ENCODE measurements at regions not wholly inside any gene's neighbourhood (a gene's known extent, or its start where the extent isn't known, plus 50 kb on each side); places are given as distances from the start of the nearest gene placed in this dataset.

DNA sequence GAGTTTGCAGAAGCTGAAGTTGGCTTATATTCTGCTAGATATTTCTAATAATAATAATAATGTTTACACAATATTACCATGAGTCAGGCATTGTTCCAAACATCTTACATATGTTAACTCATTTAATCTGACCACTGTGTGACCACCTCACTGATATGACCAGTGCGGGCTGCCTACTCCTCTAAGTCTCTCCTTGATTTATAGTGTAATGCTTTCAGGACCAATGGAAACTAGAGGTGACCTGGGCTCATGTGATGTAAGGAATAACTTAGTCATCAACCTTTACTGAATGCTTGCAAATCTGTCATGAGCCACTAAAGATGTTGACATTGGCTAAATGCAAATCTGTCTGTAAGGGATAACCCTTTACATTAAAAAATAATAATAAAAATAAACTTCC is 51.1 kb upstream of the GPR6 start:
- TF ChIP-seq, protein P1, sequence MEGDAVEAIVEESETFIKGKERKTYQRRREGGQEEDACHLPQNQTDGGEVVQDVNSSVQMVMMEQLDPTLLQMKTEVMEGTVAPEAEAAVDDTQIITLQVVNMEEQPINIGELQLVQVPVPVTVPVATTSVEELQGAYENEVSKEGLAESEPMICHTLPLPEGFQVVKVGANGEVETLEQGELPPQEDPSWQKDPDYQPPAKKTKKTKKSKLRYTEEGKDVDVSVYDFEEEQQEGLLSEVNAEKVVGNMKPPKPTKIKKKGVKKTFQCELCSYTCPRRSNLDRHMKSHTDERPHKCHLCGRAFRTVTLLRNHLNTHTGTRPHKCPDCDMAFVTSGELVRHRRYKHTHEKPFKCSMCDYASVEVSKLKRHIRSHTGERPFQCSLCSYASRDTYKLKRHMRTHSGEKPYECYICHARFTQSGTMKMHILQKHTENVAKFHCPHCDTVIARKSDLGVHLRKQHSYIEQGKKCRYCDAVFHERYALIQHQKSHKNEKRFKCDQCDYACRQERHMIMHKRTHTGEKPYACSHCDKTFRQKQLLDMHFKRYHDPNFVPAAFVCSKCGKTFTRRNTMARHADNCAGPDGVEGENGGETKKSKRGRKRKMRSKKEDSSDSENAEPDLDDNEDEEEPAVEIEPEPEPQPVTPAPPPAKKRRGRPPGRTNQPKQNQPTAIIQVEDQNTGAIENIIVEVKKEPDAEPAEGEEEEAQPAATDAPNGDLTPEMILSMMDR (IDR thresholded peaks at IDR 0.05): no peak
- TF ChIP-seq POLR2AphosphoS5 (IDR thresholded peaks at IDR 0.05) (no peak), POLR2A (IDR thresholded peaks at IDR 0.05; ENCODE audit: low read depth) (no peak)
